NCI-H1930 (cell line): ENCODE measurements at regions not wholly inside any gene's neighbourhood (a gene's known extent, or its start where the extent isn't known, plus 50 kb on each side); places are given as distances from the start of the nearest gene placed in this dataset.
"Not testable (repeated sequence)": the region's sequence is repeated elsewhere in the genome, so short reads cannot be mapped to it uniquely, and the experiment has no call there.

Source experiments
- DNase-seq, 2 experiments: peaks; one replicate each; lab custom pipeline; 2025; lab: John Stamatoyannopoulos, UW

DNA sequence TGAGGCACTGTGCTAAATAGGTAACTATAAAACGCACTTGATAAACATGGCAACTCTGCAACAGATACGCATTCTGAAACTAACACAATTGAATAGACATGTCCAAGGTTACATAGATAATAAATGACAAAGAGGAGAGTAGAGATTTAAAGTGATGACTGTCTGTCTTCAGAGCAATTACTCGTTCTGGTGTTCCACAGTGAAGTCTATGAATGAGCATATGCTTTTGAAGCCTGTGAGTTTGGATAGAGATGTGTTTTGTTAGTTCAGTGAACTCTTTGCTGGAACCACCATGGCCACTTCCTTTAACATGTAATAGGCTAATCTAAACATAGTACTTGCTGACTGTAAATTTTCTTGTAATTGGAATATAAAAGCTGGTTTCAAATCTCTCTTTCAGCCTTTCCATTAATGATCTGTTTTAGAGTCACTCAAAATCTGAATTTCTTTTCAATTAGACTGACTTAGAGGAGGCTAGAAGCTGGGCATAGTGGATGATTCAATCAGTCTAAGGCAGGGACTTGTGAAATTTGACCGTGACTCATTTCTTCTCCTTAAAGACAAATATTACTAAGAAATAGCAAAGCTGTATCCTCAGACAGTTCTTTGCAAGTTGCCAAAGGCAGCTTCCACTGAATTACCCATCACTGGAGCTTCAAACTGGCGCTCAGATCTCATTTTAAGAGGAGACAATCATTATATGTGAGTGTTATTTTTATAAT is 1130.1 kb upstream of the CELF4 start:
- no peak for DNase-seq

GRCh38 chr18:38693104-38693503 is 1127.5 kb upstream of the CELF4 start:
- no peak for DNase-seq

DNA sequence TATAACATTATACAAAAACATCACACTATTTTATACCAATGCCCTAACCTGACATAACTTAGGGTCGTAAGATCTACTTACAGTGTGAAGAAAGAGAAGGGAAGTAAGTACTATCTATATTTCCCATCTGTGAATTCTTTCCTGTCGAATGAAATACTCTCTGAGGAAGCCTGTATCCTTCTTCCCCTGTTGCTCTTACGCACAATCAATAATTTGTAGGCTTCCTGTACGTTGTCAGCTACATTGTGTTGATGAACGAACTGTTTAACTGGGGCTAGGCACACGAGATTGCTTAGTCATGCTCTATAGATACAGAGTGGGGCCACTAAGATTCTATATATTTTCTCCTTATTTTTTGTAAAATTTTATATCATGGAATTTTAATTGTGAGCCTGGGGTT is 1125.0 kb upstream of the CELF4 start:
- DNase-seq = no peak

- DNase-seq = no peak
These were observed 1122.8 kb upstream of the CELF4 start for GRCh38 chr18:38688416-38688815.

DNA sequence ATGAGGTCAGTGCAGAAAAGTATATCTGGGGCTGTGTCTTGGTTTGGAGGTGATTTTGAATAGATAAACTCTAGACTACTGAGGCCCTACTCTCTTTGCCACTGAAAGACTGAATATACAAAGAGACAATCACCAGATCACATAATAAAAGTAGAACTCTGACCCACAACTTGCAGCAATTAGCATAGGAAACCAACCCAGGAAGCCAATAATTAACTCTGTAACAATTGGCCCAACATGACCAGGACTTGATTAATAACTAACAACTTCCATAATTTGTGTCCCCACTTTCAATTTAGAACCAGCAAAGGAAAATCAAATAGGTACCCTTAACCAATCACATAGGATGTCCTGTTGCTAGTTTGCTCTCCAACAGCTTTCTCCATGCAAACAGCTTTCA is 1104.9 kb upstream of the CELF4 start:
- DNase-seq = no peak

- no peak for DNase-seq
These were observed 1099.3 kb upstream of the CELF4 start for GRCh38 chr18:38664929-38665328.

- DNase-seq = no peak
These were observed 1098.1 kb upstream of the CELF4 start for GRCh38 chr18:38663682-38664081.

- no peak for DNase-seq
These were observed 1097.7 kb upstream of the CELF4 start for GRCh38 chr18:38663270-38663669.

DNA sequence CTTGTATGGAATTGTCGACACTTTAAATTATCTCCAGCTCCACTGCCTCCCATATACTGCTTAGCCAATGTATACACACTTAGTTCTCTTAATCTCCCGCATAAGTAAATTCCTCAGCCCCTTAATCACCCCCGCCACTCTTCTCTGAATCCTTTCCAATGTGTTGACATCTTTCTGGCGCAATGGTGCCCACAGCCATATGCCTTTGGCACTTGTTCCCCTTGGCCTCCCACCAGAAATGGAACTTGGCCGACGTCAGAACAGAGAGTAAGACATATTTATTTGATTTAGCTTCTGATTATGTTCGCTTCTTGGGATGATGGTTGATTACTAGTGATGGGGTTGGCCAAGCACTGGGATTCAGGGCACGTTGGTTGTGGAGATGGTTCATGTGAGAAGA is 1089.3 kb upstream of the CELF4 start:
- DNase-seq = no peak

GRCh38 chr18:38651736-38652135 is 1086.1 kb upstream of the CELF4 start:
- no peak for DNase-seq

DNA sequence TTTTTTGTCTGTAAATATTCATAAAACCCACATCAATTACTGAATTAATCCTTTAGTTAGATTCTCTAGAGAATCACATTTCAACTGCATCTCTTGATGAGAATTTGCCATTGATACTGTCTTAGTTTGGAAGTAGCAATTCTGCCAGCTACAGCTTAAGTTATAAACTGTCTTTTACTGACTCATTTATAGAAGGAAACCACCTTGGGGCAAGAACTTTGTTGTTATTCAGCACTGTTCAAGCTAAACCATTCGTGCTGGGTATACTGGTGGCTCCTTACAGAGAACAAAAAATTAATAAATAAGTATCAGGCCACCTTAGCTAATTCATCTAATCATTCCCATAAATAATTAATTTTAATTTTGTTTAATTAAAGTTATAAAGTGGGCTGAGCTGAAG is 1082.6 kb upstream of the CELF4 start:
- DNase-seq = no peak

DNA sequence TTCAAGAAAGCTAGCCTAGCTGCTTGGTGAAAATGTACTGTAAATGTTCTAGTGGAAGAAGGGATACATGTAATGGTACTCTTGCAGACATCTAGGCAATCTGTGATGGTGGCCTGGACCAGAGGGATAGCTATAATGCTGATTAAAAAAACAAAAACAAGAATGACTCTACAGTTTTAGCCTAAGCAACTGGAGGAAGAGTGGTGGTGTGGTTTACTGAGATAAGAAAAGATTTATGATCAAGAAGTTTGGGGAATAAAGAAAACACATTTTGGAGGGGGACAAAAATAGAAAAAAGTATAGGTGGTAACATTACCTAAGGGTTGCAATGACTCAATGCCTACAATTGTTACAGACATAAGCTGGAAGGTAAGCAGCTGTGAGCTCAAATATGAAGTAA is 1080.7 kb upstream of the CELF4 start:
- DNase-seq = no peak

DNA sequence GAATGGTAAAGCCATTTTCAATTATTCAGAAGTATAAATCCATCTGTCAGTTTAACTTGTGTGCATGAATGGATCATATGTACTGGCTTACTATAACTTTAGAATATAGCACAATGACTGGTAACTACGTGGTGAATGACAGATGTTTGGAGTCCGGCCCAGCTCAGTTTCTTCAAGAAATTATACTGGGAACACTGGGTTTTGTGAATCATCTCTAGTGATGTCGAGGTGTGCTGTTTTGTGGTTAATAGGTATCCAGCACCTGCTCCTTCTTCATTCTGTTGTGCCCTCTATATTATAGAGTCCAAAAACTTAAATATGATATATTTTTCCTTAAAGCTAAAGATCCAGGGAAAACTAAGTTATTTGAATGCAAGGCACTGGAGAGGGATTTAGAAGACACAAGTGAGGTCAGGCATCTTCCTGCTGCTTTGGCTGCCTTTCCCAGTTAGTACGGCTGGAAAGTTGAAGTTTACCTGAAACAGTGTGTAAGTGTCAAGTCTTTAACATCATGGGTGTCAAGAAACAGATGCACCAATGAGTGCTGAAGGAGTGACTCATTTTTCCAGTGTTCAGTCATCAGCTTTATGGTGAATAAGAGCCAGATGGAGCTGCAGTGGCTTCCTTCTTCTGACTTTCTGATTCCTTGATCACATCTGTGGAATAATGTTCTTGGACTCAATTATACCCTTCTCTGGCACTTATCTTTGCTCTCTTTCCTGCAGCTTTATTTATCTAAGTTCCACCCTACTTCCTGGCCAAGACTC is 1079.5 kb upstream of the CELF4 start:
- DNase-seq = no peak

DNA sequence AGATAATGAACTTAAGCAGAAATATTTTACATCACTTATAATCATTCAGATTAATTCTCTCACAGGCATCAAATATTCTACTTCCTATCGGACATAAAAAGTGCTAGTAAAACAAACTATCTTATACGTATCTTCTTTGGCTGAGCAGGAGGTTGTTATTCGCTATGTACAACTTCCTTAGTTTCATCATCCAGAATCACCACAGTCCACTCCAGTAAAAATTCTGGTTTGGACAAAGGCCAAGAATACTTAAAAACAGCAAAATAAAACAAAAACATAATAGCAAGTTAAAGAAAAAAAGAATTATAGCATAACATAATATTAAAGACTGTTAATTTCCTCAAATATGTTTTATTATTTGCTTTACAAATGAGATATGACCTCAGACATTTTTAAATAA is 1077.1 kb upstream of the CELF4 start:
- no peak for DNase-seq

DNA sequence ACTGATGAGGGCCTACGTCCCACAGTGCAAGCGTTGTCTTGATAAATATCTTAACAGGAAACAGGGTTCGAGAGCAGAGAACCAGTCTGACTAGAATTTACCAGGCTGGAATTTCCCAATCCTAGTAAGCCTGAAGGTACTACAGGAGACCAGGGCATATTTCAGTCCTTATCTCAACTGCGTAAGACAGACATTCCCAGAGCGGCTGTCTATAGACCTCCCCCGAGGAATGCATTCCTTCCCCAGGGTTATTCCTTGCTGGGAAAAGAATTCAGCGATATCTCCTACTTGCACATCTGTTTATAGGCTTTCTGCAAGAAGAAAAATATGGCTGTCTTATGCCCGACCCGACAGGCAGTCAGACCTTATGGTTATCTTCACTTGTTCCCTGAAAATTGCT is 1074.1 kb upstream of the CELF4 start:
- not testable (repeated sequence) for DNase-seq

- DNase-seq = no peak
These were observed 1070.3 kb upstream of the CELF4 start for GRCh38 chr18:38635709-38636430.

GRCh38 chr18:38634117-38634516 is 1068.5 kb upstream of the CELF4 start:
- DNase-seq = no peak

DNA sequence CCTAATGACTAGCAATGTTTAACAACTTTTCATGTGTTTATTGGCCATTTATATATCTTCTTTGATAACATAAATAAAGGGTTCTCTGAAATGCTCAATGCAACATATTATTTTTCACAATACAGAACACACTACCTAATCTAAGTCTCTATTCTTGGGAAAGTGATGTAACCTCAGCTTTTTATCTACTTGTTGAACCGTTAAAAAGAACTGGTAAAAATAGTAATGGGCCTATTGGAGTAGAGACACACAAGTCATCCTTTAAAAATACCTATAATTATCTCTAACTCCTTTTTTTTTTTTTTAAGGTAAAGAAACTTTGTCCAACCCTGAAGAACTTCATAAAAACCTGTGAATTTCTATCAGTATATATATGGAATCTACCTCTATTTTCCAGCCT is 1067.7 kb upstream of the CELF4 start:
- DNase-seq = no peak

DNA sequence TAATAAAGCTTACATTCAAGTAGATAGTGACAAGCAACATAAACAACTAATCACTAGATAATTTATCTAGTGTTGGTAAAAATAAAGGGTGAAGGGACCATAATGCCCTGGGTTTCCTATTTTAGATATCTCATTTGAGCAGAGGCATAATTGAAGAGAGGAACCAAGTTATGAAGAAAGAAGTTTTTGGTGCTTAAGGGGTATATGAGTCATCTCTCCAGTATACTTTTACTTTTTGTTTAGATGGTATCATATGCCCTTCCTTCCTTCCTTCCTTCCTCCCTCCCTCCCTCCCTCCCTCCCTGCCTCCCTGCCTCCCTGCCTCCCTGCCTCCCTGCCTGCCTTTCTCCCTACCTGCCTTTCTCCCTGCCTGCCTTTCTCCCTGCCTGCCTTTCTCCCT is 1053.5 kb upstream of the CELF4 start:
- DNase-seq = no peak

DNA sequence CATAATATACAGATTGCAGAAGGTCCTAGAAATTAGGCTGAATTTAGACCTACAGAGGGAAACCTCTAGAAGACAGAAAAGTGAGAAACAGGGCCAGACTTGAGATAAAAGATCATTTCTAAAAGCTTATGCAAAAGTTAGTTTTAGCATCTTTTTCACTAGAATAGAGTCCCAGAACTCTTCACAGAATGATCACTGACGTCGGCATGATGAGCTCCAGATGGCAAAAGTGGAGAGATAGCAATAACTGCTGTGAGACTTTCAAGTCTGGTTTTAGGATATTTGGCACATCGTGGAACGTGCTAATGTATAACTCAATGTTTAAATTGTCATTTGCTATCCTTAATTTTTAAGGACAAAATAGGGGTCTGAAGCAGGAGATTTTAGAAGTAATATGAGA is 1050.7 kb upstream of the CELF4 start:
- DNase-seq = no peak

DNA sequence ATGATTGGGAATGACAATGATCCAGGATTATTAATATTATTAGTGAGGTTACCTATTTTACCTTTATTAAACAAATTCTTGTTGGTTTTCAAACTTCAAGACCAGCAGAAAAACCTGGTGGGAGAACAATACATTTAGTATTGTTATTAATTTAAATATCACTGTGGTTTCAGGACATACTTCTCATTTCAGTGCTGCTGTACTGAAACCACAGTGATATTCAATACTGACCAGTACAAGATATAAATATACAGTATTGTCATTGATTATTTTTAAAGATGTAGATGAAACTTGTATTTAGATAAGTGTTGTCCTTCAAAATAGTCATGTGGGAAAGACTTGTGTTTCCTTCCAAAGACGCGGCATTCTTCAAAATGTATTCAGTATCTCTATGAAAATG is 1047.3 kb upstream of the CELF4 start:
- no peak for DNase-seq

DNA sequence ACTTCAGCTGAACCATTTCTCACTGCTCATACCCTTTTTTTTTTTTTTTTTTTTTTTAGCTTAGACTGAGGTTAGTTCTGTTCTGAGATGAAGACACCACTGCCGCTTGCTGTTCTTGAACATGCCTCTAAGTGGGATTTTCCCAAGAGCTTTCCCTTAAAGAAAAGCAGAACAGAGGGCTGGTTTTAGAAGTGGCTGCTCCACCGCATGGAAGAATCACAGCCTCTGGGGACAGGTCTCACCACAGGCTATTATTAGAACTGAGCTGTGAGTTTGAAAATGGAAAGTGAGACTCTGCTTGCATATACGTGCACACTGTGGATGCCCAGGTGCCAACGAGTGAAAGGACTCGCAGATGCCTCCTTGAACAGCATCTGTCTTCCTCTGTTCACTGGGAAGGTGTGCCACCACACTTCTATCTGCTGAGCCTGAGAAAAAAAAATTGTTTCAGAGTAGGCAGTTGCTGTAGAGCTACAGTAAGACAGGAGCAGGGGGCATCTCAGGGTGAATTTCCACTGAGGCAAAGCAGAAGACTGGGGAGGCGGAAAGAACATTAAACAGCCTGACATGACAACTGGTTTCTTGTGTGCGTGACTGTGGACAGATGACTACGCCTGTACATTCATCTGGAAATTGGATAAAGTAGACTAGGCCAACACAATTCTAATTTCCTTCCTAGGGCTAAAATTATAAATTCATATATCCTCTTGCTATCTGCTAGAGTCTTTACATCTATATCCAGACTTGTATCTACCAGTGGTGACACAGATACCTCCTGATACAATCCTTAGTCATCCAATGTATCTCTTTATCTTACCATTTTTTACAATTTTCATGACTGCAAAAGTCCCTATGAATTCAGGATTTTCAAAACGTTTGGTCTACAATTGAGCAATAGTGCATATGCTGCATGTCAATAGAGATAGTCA is 1045.7 kb upstream of the CELF4 start:
- no peak for DNase-seq
